Activated CD4-positive, alpha-beta T cell treated with anti-CD3 and anti-CD28 coated beads for 36 hours (primary cell): ENCODE measurements at regions not wholly inside any gene's neighbourhood (a gene's known extent, or its start where the extent isn't known, plus 50 kb on each side); places are given as distances from the start of the nearest gene placed in this dataset.
"Not testable (repeated sequence)": the region's sequence is repeated elsewhere in the genome, so short reads cannot be mapped to it uniquely, and the experiment has no call there.

Experiments used
- ATAC-seq: fragments of 200-7000 bp; cut with Tn5 transposase; one replicate; pipeline ENCODE4 v1.10.0; 2021; ENCODE audit warnings: mild to moderate bottlenecking, moderate library complexity
- CTCF ChIA-PET: fragments of 350-600 bp; sonication (Branson Sonifier 250); formaldehyde crosslinking; loops from one replicate; lab custom pipeline; 2021; ENCODE audit warnings: antibody characterized with exemption; lab: Charles Lee
- POLR2A ChIA-PET: fragments of 350-600 bp; sonication (Branson Sonifier 250); formaldehyde crosslinking; loops from one replicate; lab custom pipeline; 2021; ENCODE audit warnings: antibody characterized with exemption, inconsistent platforms; lab: Charles Lee
- DNase-seq: peaks from one replicate; pipeline ENCODE4 v3.0.0-alpha.2; 2020
- H3K27ac Mint-ChIP-seq: one replicate; pipeline ENCODE4 v1.8.0; 2021; ENCODE audit warnings: mixed read lengths
- H3K27me3 Mint-ChIP-seq: one replicate; pipeline ENCODE4 v1.8.0; 2021; ENCODE audit warnings: mixed read lengths
- H3K36me3 Mint-ChIP-seq: one replicate; pipeline ENCODE4 v1.8.0; 2021; ENCODE audit warnings: low read depth, mixed read lengths
- H3K4me1 Mint-ChIP-seq: one replicate; pipeline ENCODE4 v1.8.0; 2021; ENCODE audit warnings: mixed read lengths
- H3K4me3 Mint-ChIP-seq: one replicate; pipeline ENCODE4 v1.8.0; 2021; ENCODE audit warnings: mild to moderate bottlenecking, moderate library complexity, mixed read lengths
- H3K9me3 Mint-ChIP-seq: one replicate; pipeline ENCODE4 v1.8.0; 2021; ENCODE audit warnings: low read depth, mixed read lengths
- intact Hi-C, 2 experiments: fragments of 100-400 bp; cut with DNase I in 1 of 2; cut with micrococcal nuclease in 1 of 2; formaldehyde crosslinking; loops; one replicate each; pipeline versions ENCODE4 v1.14.2 to v1.15.1; 2022 to 2024; cut with DNase I, micrococcal nuclease

GRCh38 chr5:25515525-25515924 lies 870.7 kb upstream of the CDH10 start:
- Mint-ChIP-seq H3K27ac (no peak overlapping the region), H3K4me1 (no peaks in the 10 kb centered on the region), H3K36me3 (no peaks in the 10 kb centered on the region), H3K4me3 (no peak overlapping the region), H3K9me3 (peaks cover 23% of the 10 kb centered on the region), H3K27me3 (no peaks in the 10 kb centered on the region)
- DNase-seq (no peak), ATAC-seq (no peak)
- POLR2A ChIA-PET = no interaction called here
- CTCF ChIA-PET = no interaction called here
- intact Hi-C loops = no loop called here

GRCh38 chr5:25510692-25511091 lies 865.9 kb upstream of the CDH10 start:
- CTCF ChIA-PET, H3K4me3 Mint-ChIP-seq, H3K9me3 Mint-ChIP-seq, intact Hi-C loops, H3K27ac Mint-ChIP-seq, ATAC-seq, H3K27me3 Mint-ChIP-seq, POLR2A ChIA-PET, H3K36me3 Mint-ChIP-seq, DNase-seq, H3K4me1 Mint-ChIP-seq: not testable (repeated sequence)

DNA sequence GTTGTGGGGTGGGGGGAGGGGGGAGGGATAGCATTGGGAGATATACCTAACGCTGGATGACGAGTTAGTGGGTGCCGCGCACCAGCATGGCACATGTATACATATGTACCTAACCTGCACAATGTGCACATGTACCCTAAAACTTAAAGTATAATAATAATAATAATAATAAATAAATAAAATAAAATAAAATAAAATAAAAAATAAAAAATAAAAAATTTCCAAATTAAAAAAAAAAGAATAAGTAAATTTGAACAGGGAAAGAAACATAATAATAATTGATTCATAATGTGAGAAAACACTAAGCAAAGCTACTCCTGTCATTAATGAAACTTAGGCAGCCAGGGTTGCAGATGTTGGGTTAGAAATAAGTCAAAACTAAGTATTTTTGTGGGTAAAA lies 863.2 kb upstream of the CDH10 start:
- CTCF ChIA-PET, H3K4me1 Mint-ChIP-seq, H3K36me3 Mint-ChIP-seq, intact Hi-C loops, DNase-seq, H3K27ac Mint-ChIP-seq, H3K4me3 Mint-ChIP-seq, H3K9me3 Mint-ChIP-seq, H3K27me3 Mint-ChIP-seq, ATAC-seq, POLR2A ChIA-PET: not testable (repeated sequence)

DNA sequence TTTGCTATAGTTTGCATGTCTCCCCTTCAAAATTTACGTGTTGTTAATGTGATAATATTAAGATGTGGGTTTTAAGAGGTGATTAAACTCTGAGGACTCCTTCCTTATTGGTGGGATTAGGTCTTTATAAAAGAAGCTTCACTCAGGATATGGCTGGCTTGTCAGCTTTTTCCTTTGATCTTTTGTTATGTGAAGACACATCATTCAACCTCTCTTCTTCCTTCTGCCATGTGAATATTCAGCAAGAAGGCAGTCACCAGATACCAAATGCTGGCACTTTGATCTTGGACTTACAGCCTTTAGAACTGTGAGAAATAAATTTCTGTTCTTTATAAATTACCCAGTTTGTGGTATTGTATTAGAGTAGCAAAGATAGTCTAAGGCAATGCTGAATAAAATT lies 855.9 kb upstream of the CDH10 start:
- CTCF ChIA-PET = no interaction called here
- POLR2A ChIA-PET = no interaction called here
- Mint-ChIP-seq H3K4me1 (no peaks in the 10 kb centered on the region), H3K36me3 (no peaks in the 10 kb centered on the region), H3K9me3 (peaks cover 17% of the 10 kb centered on the region), H3K27ac (no peak overlapping the region), H3K4me3 (no peak overlapping the region), H3K27me3 (no peaks in the 10 kb centered on the region)
- DNase-seq (no peak), ATAC-seq (no peak)
- intact Hi-C loops = no loop called here

DNA sequence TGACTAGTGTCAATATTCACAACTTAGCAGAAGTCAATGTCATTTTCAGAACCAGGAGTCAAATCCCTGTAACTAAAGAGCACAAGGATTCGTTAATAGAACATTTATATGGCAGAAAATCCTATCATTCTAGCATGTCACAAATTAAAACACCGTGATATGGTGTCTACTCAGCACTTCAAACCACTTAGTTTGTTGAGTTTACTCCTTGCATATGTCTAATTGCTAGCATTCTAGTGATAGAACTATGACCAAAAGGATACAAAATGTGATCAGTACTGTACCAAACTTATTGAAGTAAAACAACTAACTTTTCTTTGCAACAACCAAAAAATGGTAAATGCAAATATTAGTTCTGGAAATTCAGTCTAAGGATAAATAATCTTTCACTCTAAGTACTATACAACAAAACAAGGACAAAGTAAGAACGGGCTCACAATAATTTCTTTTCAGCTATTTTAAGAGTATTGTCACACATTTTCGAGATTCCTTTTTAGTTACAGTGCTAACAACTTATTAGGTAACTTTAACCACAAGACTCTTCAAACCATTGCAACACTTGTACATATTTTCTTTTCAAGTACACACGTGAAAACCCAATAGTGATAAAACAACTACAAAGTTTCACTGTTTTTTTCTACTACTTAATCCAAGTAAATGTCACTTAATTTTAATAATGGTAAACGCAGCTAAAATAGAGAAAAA lies 845.2 kb upstream of the CDH10 start:
- Mint-ChIP-seq H3K4me1 (no peaks in the 10 kb centered on the region), H3K27ac (no peak overlapping the region), H3K36me3 (no peaks in the 10 kb centered on the region), H3K9me3 (peaks cover 8% of the 10 kb centered on the region), H3K4me3 (no peak overlapping the region), H3K27me3 (no peaks in the 10 kb centered on the region)
- ChIA-PET POLR2A (no interaction called here), CTCF (no interaction called here)
- DNase-seq = no peak
- ATAC-seq = no peak
- intact Hi-C loops = no loop called here

GRCh38 chr5:25488119-25488518 lies 843.3 kb upstream of the CDH10 start:
- ChIA-PET POLR2A (no interaction called here), CTCF (no interaction called here)
- no peaks in the 10 kb centered on the region for H3K4me1 Mint-ChIP-seq
- DNase-seq (no peak), ATAC-seq (no peak)
- no peaks in the 10 kb centered on the region for H3K27me3 Mint-ChIP-seq
- H3K4me3 Mint-ChIP-seq = no peak overlapping the region
- H3K9me3 Mint-ChIP-seq = peaks cover 9% of the 10 kb centered on the region
- H3K27ac Mint-ChIP-seq = no peak overlapping the region
- intact Hi-C loops = no loop called here
- H3K36me3 Mint-ChIP-seq = no peaks in the 10 kb centered on the region

DNA sequence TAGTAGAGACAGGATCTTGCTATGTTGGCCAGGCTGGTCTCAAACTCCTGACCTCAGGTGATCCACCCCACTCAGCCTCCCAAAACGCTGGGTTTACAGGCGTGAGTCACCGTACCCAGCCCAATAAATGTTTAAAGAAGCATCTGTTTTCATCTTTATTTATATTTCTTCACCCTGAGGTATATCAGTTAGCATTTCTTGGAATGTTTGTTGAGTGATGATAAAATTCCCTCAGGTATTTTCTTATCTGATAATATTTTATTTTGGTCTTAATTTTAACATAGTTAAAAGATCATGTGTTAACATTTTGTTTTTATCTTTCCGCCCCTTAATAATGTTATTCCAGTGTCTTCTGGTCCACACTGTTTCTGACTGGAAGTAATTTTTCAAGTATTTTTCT lies 839.6 kb upstream of the CDH10 start:
- H3K9me3 Mint-ChIP-seq = peaks cover 8% of the 10 kb centered on the region
- H3K27ac Mint-ChIP-seq = no peak overlapping the region
- intact Hi-C loops = no loop called here
- H3K27me3 Mint-ChIP-seq = no peaks in the 10 kb centered on the region
- ATAC-seq (no peak), DNase-seq (no peak)
- no peaks in the 10 kb centered on the region for H3K36me3 Mint-ChIP-seq
- no peaks in the 10 kb centered on the region for H3K4me1 Mint-ChIP-seq
- H3K4me3 Mint-ChIP-seq = no peak overlapping the region
- ChIA-PET POLR2A (no interaction called here), CTCF (no interaction called here)

GRCh38 chr5:25481463-25481862 lies 836.7 kb upstream of the CDH10 start:
- H3K36me3 Mint-ChIP-seq = no peaks in the 10 kb centered on the region
- intact Hi-C loops = no loop called here
- ATAC-seq = no peak
- H3K9me3 Mint-ChIP-seq = peaks cover 6% of the 10 kb centered on the region
- no peak overlapping the region for H3K4me3 Mint-ChIP-seq
- ChIA-PET CTCF (interaction anchor here (0.6 kb wide), 1 partner anchor 55 kb away, joined by 3 read pairs; no protein-coding TSS in a partner anchor), POLR2A (no interaction called here)
- H3K27me3 Mint-ChIP-seq = no peaks in the 10 kb centered on the region
- H3K4me1 Mint-ChIP-seq = no peaks in the 10 kb centered on the region
- no peak for DNase-seq
- no peak overlapping the region for H3K27ac Mint-ChIP-seq

GRCh38 chr5:25459082-25459481 lies 814.3 kb upstream of the CDH10 start:
- no peaks in the 10 kb centered on the region for H3K36me3 Mint-ChIP-seq
- CTCF ChIA-PET = no interaction called here
- no peak overlapping the region for H3K4me3 Mint-ChIP-seq
- H3K9me3 Mint-ChIP-seq = peaks cover 16% of the 10 kb centered on the region
- intact Hi-C loops = no loop called here
- no peaks in the 10 kb centered on the region for H3K4me1 Mint-ChIP-seq
- ATAC-seq = no peak
- no peak overlapping the region for H3K27ac Mint-ChIP-seq
- POLR2A ChIA-PET = no interaction called here
- H3K27me3 Mint-ChIP-seq = no peaks in the 10 kb centered on the region
- DNase-seq = no peak

DNA sequence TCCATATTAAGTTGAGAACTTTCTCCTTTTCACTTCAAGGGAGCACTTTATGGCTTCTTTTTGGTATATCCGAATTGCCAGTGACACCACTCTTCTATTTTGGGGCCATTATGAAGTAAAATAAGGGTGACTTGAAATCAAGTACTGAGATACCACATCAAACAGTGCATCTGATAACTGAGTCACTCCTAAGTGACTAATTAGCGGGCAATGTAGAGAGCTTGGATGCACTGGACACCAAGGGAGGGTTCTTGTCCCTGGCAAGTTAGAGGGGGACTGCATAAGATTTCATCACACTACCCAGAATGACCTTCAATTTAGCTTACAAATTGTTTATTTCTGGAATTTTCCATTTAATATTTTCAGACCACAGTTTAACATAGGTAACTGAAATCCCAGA lies 813.9 kb upstream of the CDH10 start:
- Mint-ChIP-seq H3K27ac (no peak overlapping the region), H3K4me3 (no peak overlapping the region), H3K4me1 (no peaks in the 10 kb centered on the region), H3K27me3 (no peaks in the 10 kb centered on the region), H3K36me3 (no peaks in the 10 kb centered on the region), H3K9me3 (peaks cover 15% of the 10 kb centered on the region)
- intact Hi-C loops = no loop called here
- POLR2A ChIA-PET = no interaction called here
- DNase-seq (no peak), ATAC-seq (peak; percentile 70)
- CTCF ChIA-PET = no interaction called here

- peaks cover 16% of the 10 kb centered on the region for H3K9me3 Mint-ChIP-seq
- ATAC-seq = no peak
- H3K27ac Mint-ChIP-seq = no peak overlapping the region
- ChIA-PET CTCF (no interaction called here), POLR2A (no interaction called here)
- H3K4me1 Mint-ChIP-seq = no peaks in the 10 kb centered on the region
- H3K36me3 Mint-ChIP-seq = no peaks in the 10 kb centered on the region
- intact Hi-C loops = no loop called here
- H3K27me3 Mint-ChIP-seq = no peaks in the 10 kb centered on the region
- no peak for DNase-seq
- H3K4me3 Mint-ChIP-seq = no peak overlapping the region
Measured at GRCh38 chr5:25453500-25453899, 808.7 kb upstream of the CDH10 start.

- no peaks in the 10 kb centered on the region for H3K36me3 Mint-ChIP-seq
- intact Hi-C loops = no loop called here
- CTCF ChIA-PET = no interaction called here
- no peak overlapping the region for H3K27ac Mint-ChIP-seq
- ATAC-seq = no peak
- no peaks in the 10 kb centered on the region for H3K4me1 Mint-ChIP-seq
- POLR2A ChIA-PET = no interaction called here
- peaks cover 12% of the 10 kb centered on the region for H3K9me3 Mint-ChIP-seq
- DNase-seq = no peak
- no peaks in the 10 kb centered on the region for H3K27me3 Mint-ChIP-seq
- H3K4me3 Mint-ChIP-seq = no peak overlapping the region
Measured at GRCh38 chr5:25451294-25451693, 806.5 kb upstream of the CDH10 start.
